CD4-positive, alpha-beta memory T cell (primary cell): ENCODE measurements at regions not wholly inside any gene's neighbourhood (a gene's known extent, or its start where the extent isn't known, plus 50 kb on each side); places are given as distances from the start of the nearest gene placed in this dataset.

Source experiments
- CTCF ChIA-PET: fragments of 350-600 bp; sonication (Branson Sonifier 250); formaldehyde crosslinking; loops from one replicate; lab custom pipeline; 2021; ENCODE audit warnings: inconsistent platforms; ENCODE audit not compliant: partially characterized antibody; lab: Charles Lee
- POLR2A ChIA-PET: fragments of 350-600 bp; sonication (Branson Sonifier 250); formaldehyde crosslinking; loops from one replicate; lab custom pipeline; 2021; ENCODE audit not compliant: partially characterized antibody; lab: Charles Lee
- DNase-seq, 5 donors: peaks; one replicate each; pipeline versions ENCODE4 v3.0.0 to v3.0.0-alpha.2; 2020 to 2022; ENCODE audit warnings: mixed read lengths in 1 of 5
- H3K27ac ChIP-seq: one replicate; pipeline ENCODE4 v1.7.0; 2013; ENCODE audit warnings: low read depth, low read length
- H3K27me3 ChIP-seq: 2 replicates; pipeline ENCODE4 v1.7.0; 2013; ENCODE audit warnings: mild to moderate bottlenecking, low read length, moderate library complexity; ENCODE audit not compliant: insufficient read depth
- H3K36me3 ChIP-seq: 2 replicates; pipeline ENCODE4 v1.7.0; 2013; ENCODE audit warnings: mild to moderate bottlenecking, low read length, moderate library complexity; ENCODE audit not compliant: insufficient read depth
- H3K4me1 ChIP-seq: 2 replicates; pipeline ENCODE4 v1.7.0; 2013; ENCODE audit warnings: mild to moderate bottlenecking, low read length, moderate library complexity; ENCODE audit not compliant: insufficient read depth
- H3K4me3 ChIP-seq, 2 donors: one replicate each; pipeline ENCODE4 v1.7.0; 2013; ENCODE audit warnings: low read length in 2 of 2, mild to moderate bottlenecking in 1 of 2
- H3K9me3 ChIP-seq, 2 donors: one replicate each; pipeline ENCODE4 v1.7.0; 2013; ENCODE audit warnings: low read length in 2 of 2, control low read depth in 1 of 2; ENCODE audit not compliant: control insufficient read depth in 1 of 2
- H3K27ac Mint-ChIP-seq, 7 donors: one replicate each; pipeline ENCODE4 v1.8.0; 2020 to 2021; ENCODE audit warnings: mixed read lengths in 7 of 7, mild to moderate bottlenecking in 6 of 7, inconsistent platforms in 3 of 7, moderate library complexity in 3 of 7
- H3K27me3 Mint-ChIP-seq, 2 donors: one replicate each; pipeline ENCODE4 v1.8.0; 2020 to 2021; ENCODE audit warnings: mixed read lengths in 2 of 2
- H3K36me3 Mint-ChIP-seq, 2 donors: one replicate each; pipeline ENCODE4 v1.8.0; 2020 to 2021; ENCODE audit warnings: mixed read lengths in 2 of 2, inconsistent platforms in 1 of 2, mild to moderate bottlenecking in 1 of 2
- H3K4me1 Mint-ChIP-seq, 4 donors: one replicate each; pipeline ENCODE4 v1.8.0; 2020 to 2021; ENCODE audit warnings: mixed read lengths in 4 of 4, mild to moderate bottlenecking in 1 of 4
- H3K4me3 Mint-ChIP-seq, 8 donors: one replicate each; pipeline ENCODE4 v1.8.0; 2020 to 2021; ENCODE audit warnings: mixed read lengths in 8 of 8, mild to moderate bottlenecking in 7 of 8, moderate library complexity in 6 of 8, inconsistent platforms in 3 of 8
- H3K9me3 Mint-ChIP-seq, 8 donors: one replicate each; pipeline ENCODE4 v1.8.0; 2020 to 2021; ENCODE audit warnings: mixed read lengths in 8 of 8, mild to moderate bottlenecking in 5 of 8, inconsistent platforms in 3 of 8, moderate library complexity in 1 of 8
- intact Hi-C: fragments of 100-400 bp; cut with micrococcal nuclease; formaldehyde crosslinking; loops from one replicate; pipeline ENCODE4 v1.15.1; 2023

DNA sequence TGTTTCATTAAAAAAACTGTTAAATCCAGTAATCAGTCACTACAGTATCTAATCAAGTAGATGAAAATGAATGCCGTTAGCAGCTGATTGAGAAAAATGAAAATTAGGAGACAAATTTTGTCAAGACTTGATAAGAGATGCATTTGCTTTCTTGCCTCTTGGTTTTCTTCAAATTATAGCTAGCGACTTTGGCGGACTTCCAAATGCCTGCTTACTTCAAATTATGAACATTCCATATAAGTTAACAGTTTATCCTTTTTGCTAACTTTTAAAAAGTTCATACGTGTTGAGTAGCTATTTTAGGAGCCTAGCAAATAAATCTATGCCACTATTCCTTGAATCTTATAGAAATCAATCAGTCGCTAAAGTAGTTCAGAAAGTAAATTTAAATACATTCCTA is 58.8 kb downstream of the PPP4R3C start:
- CTCF ChIA-PET: no interaction called here

DNA sequence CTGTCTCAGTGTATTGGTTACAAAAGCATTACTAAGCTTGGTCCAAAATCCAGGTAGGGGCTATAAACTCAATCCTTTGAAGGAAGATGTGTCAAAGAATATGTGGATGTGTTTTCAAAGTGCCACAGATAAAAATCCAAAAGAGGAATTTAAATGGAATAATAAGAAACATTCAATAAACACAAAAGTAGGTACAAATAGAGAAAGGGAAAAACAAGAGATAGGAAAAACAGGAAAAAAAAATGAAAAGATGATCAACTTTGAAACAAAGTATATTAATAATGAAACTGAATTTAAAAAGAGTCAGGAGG is 64.0 kb downstream of the PPP4R3C start:
- no peak overlapping the region for H3K4me3 Mint-ChIP-seq
- H3K9me3 Mint-ChIP-seq: peaks cover 0 to 2% (median 0%) of the 10 kb centered on the region in 8 donors
- Histone ChIP-seq H3K4me1 (no peaks in the 10 kb centered on the region), H3K4me3 (no peak overlapping the region), H3K27me3 (no peaks in the 10 kb centered on the region), H3K36me3 (no peaks in the 10 kb centered on the region), H3K9me3 (no peaks in the 10 kb centered on the region), H3K27ac (no peak overlapping the region)
- ChIA-PET CTCF (no interaction called here), POLR2A (no interaction called here)
- intact Hi-C loops: no loop called here
- H3K27ac Mint-ChIP-seq: no peak overlapping the region
- no peaks in the 10 kb centered on the region for H3K4me1 Mint-ChIP-seq
- H3K27me3 Mint-ChIP-seq: no peaks in the 10 kb centered on the region
- no peak for DNase-seq
- H3K36me3 Mint-ChIP-seq: no peaks in the 10 kb centered on the region

More for the DNA sequence above, 58.8 kb downstream of the PPP4R3C start:
- DNase-seq: no peak
- no peaks in the 10 kb centered on the region for H3K4me1 ChIP-seq
- H3K4me3 ChIP-seq: no peak overlapping the region
- no peaks in the 10 kb centered on the region for H3K27me3 ChIP-seq
- no peaks in the 10 kb centered on the region for H3K9me3 ChIP-seq
- H3K27ac ChIP-seq: no peak overlapping the region
- no peaks in the 10 kb centered on the region for H3K36me3 Mint-ChIP-seq
- POLR2A ChIA-PET: no interaction called here
- H3K4me1 Mint-ChIP-seq: no peaks in the 10 kb centered on the region
- peaks cover 0 to 8% (median 3%) of the 10 kb centered on the region in 8 donors for H3K9me3 Mint-ChIP-seq
- no peaks in the 10 kb centered on the region for H3K36me3 ChIP-seq
- no peak overlapping the region for H3K27ac Mint-ChIP-seq
- no peak overlapping the region for H3K4me3 Mint-ChIP-seq
- intact Hi-C loops: no loop called here
- H3K27me3 Mint-ChIP-seq: no peaks in the 10 kb centered on the region

DNA sequence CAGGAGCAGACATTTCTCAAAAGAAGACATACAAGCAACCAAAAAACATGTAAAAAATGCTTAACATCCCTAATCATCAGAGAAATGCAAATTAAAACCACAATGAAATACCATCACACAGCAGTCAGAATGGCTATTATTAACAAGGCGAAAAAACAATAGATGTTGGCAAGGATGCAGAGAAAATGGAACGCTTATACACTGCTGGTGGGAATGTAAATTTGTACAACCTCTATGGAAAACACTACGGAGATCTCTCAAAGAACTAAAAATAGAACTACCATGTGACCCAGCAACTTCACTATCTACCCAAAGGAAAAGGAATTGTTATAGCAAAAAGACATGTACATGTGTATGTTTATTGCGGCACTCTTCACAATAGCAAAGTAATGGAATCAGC is 71.5 kb downstream of the PPP4R3C start:
- H3K27ac Mint-ChIP-seq: no peak overlapping the region
- Histone ChIP-seq H3K4me1 (no peaks in the 10 kb centered on the region), H3K27me3 (no peaks in the 10 kb centered on the region), H3K36me3 (no peaks in the 10 kb centered on the region), H3K4me3 (no peak overlapping the region), H3K9me3 (peaks cover 0 to 2% of the 10 kb centered on the region in 2 donors), H3K27ac (no peak overlapping the region)
- intact Hi-C loops: no loop called here
- CTCF ChIA-PET: no interaction called here
- H3K9me3 Mint-ChIP-seq: peaks cover 0 to 7% (median 0%) of the 10 kb centered on the region in 8 donors
- no peaks in the 10 kb centered on the region for H3K4me1 Mint-ChIP-seq
- H3K36me3 Mint-ChIP-seq: no peaks in the 10 kb centered on the region
- no peaks in the 10 kb centered on the region for H3K27me3 Mint-ChIP-seq
- POLR2A ChIA-PET: no interaction called here
- no peak overlapping the region for H3K4me3 Mint-ChIP-seq
- DNase-seq: no peak

DNA sequence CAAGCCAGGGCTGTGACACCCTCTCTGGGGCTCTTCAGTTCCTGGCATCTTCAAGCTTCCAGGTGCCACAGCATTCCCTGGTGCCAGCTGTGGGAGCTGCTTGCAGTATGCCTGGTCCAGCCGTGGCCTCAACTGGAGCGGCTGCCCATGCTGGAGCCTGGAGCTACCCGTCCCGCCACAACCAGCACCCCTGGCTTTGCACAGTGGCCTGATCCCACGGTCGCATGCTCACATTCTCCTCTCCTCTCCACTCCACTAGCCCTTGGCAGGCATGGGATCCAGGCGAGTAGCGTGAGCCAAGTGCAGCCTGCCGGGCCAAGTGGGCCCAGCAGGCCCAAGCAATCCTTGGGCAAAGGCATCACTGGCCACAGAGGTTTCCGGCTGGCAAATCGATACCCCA is 81.7 kb downstream of the PPP4R3C start:
- H3K27ac Mint-ChIP-seq: no peak overlapping the region
- CTCF ChIA-PET: no interaction called here
- POLR2A ChIA-PET: no interaction called here
- Histone ChIP-seq H3K36me3 (no peaks in the 10 kb centered on the region), H3K4me1 (no peaks in the 10 kb centered on the region), H3K27ac (no peak overlapping the region), H3K27me3 (no peaks in the 10 kb centered on the region), H3K4me3 (no peak overlapping the region), H3K9me3 (no peaks in the 10 kb centered on the region)
- peaks cover 0 to 7% (median 1%) of the 10 kb centered on the region in 8 donors for H3K9me3 Mint-ChIP-seq
- H3K4me1 Mint-ChIP-seq: no peaks in the 10 kb centered on the region
- H3K4me3 Mint-ChIP-seq: no peak overlapping the region
- DNase-seq: no peak
- intact Hi-C loops: no loop called here
- no peaks in the 10 kb centered on the region for H3K27me3 Mint-ChIP-seq
- no peaks in the 10 kb centered on the region for H3K36me3 Mint-ChIP-seq

DNA sequence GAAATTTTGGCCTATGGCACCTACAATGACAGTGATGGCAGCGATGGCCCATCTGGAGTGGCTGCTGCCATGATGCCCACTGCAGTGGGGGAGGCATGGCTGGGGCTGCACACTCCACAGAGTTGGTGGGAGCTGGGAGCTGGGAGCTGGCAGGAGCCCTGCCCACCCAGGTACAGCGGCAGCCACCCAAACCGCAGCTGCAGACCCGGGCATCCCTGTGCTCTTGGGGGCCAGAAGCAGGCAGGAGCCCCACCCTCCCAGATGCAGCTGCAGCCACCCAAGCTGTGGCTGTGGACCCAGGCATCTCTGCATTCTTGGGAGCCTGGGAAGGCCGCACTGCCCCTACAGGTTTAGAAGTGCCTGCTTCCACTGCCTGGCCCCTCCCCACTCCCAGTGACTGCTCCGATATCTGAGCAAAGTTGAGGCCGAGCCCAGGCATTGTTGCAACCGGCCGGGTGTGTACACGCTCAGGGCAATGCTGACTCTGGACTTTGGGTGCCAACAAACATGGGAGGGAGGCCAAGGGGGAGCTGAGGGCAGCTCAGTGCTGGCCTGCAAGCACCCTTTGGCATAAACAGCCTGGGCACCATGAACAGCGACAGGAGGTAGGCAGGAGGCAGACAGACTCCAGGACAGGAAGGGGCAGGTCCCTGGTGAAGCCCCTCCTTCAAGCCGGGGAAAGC is 82.8 kb downstream of the PPP4R3C start:
- H3K4me1 ChIP-seq: no peaks in the 10 kb centered on the region
- no peak overlapping the region for H3K4me3 ChIP-seq
- no peaks in the 10 kb centered on the region for H3K4me1 Mint-ChIP-seq
- H3K27ac Mint-ChIP-seq: no peak overlapping the region
- no peaks in the 10 kb centered on the region for H3K36me3 ChIP-seq
- intact Hi-C loops: no loop called here
- peaks cover 0 to 7% (median 1%) of the 10 kb centered on the region in 8 donors for H3K9me3 Mint-ChIP-seq
- H3K27me3 Mint-ChIP-seq: no peaks in the 10 kb centered on the region
- no peaks in the 10 kb centered on the region for H3K9me3 ChIP-seq
- H3K27ac ChIP-seq: no peak overlapping the region
- H3K36me3 Mint-ChIP-seq: no peaks in the 10 kb centered on the region
- no peak overlapping the region for H3K4me3 Mint-ChIP-seq
- ChIA-PET CTCF (no interaction called here), POLR2A (no interaction called here)
- H3K27me3 ChIP-seq: no peaks in the 10 kb centered on the region
- DNase-seq: no peak

DNA sequence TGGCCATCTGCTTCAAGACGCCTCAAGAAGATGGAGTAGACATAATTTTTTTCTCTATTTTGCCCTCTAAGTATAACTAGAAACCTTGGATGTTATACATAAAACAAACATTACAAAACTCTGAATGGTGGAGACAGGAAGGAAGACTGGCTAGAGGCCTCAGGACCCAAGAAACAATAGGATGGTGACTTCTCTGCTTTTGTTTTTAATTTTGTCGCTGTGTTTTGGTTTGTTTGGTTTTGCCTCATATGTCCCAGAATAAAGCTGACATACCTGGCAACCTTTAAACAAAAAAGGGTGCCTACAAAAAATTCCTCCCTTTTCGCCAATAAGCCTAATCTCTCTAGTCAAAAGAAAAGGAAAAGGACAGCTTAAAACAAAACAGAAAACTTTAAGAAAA is 109.1 kb downstream of the PPP4R3C start:
- intact Hi-C loops: no loop called here
- ChIA-PET CTCF (no interaction called here), POLR2A (no interaction called here)
- Histone ChIP-seq H3K27ac (no peak overlapping the region), H3K27me3 (no peaks in the 10 kb centered on the region), H3K36me3 (no peaks in the 10 kb centered on the region), H3K9me3 (no peaks in the 10 kb centered on the region), H3K4me1 (no peaks in the 10 kb centered on the region), H3K4me3 (no peak overlapping the region)
- H3K9me3 Mint-ChIP-seq: peaks cover 0 to 10% (median 0%) of the 10 kb centered on the region in 8 donors
- no peak overlapping the region for H3K4me3 Mint-ChIP-seq
- no peaks in the 10 kb centered on the region for H3K36me3 Mint-ChIP-seq
- no peaks in the 10 kb centered on the region for H3K27me3 Mint-ChIP-seq
- no peak for DNase-seq
- no peak overlapping the region for H3K27ac Mint-ChIP-seq
- no peaks in the 10 kb centered on the region for H3K4me1 Mint-ChIP-seq

DNA sequence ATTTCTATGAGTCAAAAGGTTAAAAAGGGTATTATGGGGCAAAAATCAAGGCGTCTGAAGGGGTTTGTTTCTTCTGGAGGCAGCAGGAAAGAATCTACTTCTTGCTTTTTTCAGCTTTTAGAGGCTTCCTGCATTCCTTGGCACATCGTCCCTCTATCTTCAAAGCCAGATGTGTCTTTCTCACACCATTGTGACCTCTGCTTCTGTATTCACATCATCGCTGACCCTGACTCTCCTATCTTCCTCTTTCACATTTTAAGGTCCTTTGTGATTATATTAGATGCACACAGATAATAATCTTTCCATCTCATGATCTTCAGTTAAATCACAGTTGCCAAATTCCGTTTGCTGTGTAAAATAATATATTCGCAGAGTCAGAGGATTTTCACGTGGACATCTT is 112.7 kb downstream of the PPP4R3C start:
- H3K36me3 ChIP-seq: no peaks in the 10 kb centered on the region
- H3K27me3 ChIP-seq: no peaks in the 10 kb centered on the region
- H3K27ac ChIP-seq: no peak overlapping the region
- no peaks in the 10 kb centered on the region for H3K4me1 Mint-ChIP-seq
- no peak overlapping the region for H3K27ac Mint-ChIP-seq
- H3K9me3 Mint-ChIP-seq: peaks cover 0 to 3% (median 0%) of the 10 kb centered on the region in 8 donors
- no peaks in the 10 kb centered on the region for H3K9me3 ChIP-seq
- no peak overlapping the region for H3K4me3 Mint-ChIP-seq
- H3K36me3 Mint-ChIP-seq: no peaks in the 10 kb centered on the region
- no peak for DNase-seq
- H3K4me3 ChIP-seq: no peak overlapping the region
- H3K4me1 ChIP-seq: no peaks in the 10 kb centered on the region
- intact Hi-C loops: no loop called here
- ChIA-PET POLR2A (no interaction called here), CTCF (no interaction called here)
- no peaks in the 10 kb centered on the region for H3K27me3 Mint-ChIP-seq
